ENCODE measurements at regions not wholly inside any gene's neighbourhood (a gene's known extent, or its start where the extent isn't known, plus 50 kb on each side); places are given as distances from the start of the nearest gene placed in this dataset.

DNA sequence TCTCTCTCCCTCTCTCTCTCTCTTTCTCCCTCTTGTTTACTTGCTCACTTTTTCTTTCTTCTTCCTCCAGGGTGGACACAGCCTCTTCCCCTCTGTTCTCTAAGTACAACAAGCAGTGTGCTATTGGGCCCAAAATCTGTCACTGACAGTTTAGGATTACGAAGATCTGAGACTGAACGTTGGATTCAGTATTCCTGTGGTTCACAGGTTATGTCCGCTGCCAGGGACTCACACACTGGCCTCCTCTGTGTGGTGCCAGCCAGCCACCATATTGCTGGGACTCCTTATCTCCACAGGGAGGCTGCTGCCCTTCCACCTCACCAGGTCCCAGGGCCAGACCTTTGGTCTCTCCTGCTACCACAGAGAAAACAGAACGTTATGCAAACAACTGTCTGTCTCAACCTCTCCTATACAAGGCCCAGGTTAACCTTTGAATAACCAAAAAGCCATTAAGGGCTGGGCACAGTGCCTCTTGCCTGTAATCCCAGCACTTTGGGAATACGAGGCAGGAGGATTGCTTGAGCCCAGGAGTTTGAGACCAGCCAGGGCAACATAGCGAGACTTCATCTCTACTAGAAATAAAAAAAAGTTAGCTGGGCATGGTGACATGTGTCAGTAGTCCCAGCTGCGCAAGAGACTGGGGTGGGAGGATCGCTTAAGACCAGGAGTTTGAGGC lies 171.9 kb upstream of the RAB4A start (continued):
- TF ChIP-seq, protein P1, sequence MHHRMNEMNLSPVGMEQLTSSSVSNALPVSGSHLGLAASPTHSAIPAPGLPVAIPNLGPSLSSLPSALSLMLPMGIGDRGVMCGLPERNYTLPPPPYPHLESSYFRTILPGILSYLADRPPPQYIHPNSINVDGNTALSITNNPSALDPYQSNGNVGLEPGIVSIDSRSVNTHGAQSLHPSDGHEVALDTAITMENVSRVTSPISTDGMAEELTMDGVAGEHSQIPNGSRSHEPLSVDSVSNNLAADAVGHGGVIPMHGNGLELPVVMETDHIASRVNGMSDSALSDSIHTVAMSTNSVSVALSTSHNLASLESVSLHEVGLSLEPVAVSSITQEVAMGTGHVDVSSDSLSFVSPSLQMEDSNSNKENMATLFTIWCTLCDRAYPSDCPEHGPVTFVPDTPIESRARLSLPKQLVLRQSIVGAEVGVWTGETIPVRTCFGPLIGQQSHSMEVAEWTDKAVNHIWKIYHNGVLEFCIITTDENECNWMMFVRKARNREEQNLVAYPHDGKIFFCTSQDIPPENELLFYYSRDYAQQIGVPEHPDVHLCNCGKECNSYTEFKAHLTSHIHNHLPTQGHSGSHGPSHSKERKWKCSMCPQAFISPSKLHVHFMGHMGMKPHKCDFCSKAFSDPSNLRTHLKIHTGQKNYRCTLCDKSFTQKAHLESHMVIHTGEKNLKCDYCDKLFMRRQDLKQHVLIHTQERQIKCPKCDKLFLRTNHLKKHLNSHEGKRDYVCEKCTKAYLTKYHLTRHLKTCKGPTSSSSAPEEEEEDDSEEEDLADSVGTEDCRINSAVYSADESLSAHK (CRISPR knock-in tag; IDR thresholded peaks at IDR 0.05; ENCODE audit: borderline replicate concordance): no peak
- TF ChIP-seq TCF7L2 (IDR thresholded peaks at IDR 0.05; ENCODE audit: low read depth, low read length): no peak
- no peak; the same call in 1 of the 2 replicates for TF ChIP-seq MEIS1 (CRISPR knock-in tag; IDR thresholded peaks at IDR 0.05; ENCODE audit: borderline replicate concordance)
- TF ChIP-seq ZNF124 (CRISPR knock-in tag; IDR thresholded peaks at IDR 0.05): peak; percentile 73
- TF ChIP-seq HDAC2 (CRISPR knock-in tag; IDR thresholded peaks at IDR 0.05): peak; percentile 97
- TF ChIP-seq SOX5 (CRISPR knock-in tag; IDR thresholded peaks at IDR 0.05; ENCODE audit: borderline replicate concordance): peak; percentile 76; the same call in 1 of the 2 replicates
- 0 out of 2 replicates have a peak, but pooled peaks have one; percentile 69 for TF ChIP-seq ZNF709 (CRISPR knock-in tag; IDR thresholded peaks at IDR 0.05)
- no peak for TF ChIP-seq POLR2AphosphoS2 (IDR thresholded peaks at IDR 0.05; ENCODE audit: low read depth, low read length)
- TF ChIP-seq MYNN (CRISPR knock-in tag; IDR thresholded peaks at IDR 0.05; ENCODE audit: low read depth): no peak; the same call in 1 of the 2 replicates
- TF ChIP-seq, protein P2, sequence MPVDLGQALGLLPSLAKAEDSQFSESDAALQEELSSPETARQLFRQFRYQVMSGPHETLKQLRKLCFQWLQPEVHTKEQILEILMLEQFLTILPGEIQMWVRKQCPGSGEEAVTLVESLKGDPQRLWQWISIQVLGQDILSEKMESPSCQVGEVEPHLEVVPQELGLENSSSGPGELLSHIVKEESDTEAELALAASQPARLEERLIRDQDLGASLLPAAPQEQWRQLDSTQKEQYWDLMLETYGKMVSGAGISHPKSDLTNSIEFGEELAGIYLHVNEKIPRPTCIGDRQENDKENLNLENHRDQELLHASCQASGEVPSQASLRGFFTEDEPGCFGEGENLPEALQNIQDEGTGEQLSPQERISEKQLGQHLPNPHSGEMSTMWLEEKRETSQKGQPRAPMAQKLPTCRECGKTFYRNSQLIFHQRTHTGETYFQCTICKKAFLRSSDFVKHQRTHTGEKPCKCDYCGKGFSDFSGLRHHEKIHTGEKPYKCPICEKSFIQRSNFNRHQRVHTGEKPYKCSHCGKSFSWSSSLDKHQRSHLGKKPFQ (CRISPR knock-in tag; IDR thresholded peaks at IDR 0.05; ENCODE audit: insufficient replicate concordance): no peak
- peak; percentile 65 for TF ChIP-seq MEF2D (CRISPR knock-in tag; IDR thresholded peaks at IDR 0.05)
- peak; percentile 85 for TF ChIP-seq PHF21A (CRISPR knock-in tag; IDR thresholded peaks at IDR 0.05)
- TF ChIP-seq, protein P3, sequence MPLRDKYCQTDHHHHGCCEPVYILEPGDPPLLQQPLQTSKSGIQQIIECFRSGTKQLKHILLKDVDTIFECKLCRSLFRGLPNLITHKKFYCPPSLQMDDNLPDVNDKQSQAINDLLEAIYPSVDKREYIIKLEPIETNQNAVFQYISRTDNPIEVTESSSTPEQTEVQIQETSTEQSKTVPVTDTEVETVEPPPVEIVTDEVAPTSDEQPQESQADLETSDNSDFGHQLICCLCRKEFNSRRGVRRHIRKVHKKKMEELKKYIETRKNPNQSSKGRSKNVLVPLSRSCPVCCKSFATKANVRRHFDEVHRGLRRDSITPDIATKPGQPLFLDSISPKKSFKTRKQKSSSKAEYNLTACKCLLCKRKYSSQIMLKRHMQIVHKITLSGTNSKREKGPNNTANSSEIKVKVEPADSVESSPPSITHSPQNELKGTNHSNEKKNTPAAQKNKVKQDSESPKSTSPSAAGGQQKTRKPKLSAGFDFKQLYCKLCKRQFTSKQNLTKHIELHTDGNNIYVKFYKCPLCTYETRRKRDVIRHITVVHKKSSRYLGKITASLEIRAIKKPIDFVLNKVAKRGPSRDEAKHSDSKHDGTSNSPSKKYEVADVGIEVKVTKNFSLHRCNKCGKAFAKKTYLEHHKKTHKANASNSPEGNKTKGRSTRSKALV (CRISPR knock-in tag; IDR thresholded peaks at IDR 0.05): peak; percentile 75
- TF ChIP-seq NR2F2 (IDR thresholded peaks at IDR 0.05; ENCODE audit: borderline replicate concordance, low read depth): peak; percentile 83
- TF ChIP-seq ZNF749 (CRISPR knock-in tag; IDR thresholded peaks at IDR 0.05; ENCODE audit: borderline replicate concordance): no peak
- no peak for TF ChIP-seq NBN (conservative IDR thresholded peaks at IDR 0.05)
- no peak for TF ChIP-seq ZNF20 (CRISPR knock-in tag; IDR thresholded peaks at IDR 0.05)
- TF ChIP-seq HNRNPH1 (optimal IDR thresholded peaks at IDR 0.05; ENCODE audit: low read depth, low read length): no peak
- no peak for TF ChIP-seq SAFB2 (CRISPR knock-in tag; IDR thresholded peaks at IDR 0.05; ENCODE audit: borderline replicate concordance, low read depth)
- no peak for TF ChIP-seq ASH2L (IDR thresholded peaks at IDR 0.05; ENCODE audit: insufficient read length, low read depth, low read length)
- no peak for TF ChIP-seq FOXA1 (IDR thresholded peaks at IDR 0.05)
- peak; percentile 91 for TF ChIP-seq FOXA1 (CRISPR knock-in tag; IDR thresholded peaks at IDR 0.05)
- peak; percentile 64 for TF ChIP-seq SMC3 (IDR thresholded peaks at IDR 0.05; ENCODE audit: low read length)
- TF ChIP-seq, protein P4, sequence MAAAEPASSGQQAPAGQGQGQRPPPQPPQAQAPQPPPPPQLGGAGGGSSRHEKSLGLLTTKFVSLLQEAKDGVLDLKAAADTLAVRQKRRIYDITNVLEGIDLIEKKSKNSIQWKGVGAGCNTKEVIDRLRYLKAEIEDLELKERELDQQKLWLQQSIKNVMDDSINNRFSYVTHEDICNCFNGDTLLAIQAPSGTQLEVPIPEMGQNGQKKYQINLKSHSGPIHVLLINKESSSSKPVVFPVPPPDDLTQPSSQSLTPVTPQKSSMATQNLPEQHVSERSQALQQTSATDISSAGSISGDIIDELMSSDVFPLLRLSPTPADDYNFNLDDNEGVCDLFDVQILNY (CRISPR knock-in tag; conservative IDR thresholded peaks at IDR 0.05): no peak
- no peak for TF ChIP-seq ATM (IDR thresholded peaks at IDR 0.05; ENCODE audit: borderline replicate concordance)
- TF ChIP-seq U2AF1 (optimal IDR thresholded peaks at IDR 0.05; ENCODE audit: low read depth, low read length): no peak

Measured in HepG2 (cell line).